GM23248 (cell line): ENCODE measurements at regions not wholly inside any gene's neighbourhood (a gene's known extent, or its start where the extent isn't known, plus 50 kb on each side); places are given as distances from the start of the nearest gene placed in this dataset.

Experiments
- EZH2 ChIP-seq: fragments of 200-600 bp; sonication (generic); IDR thresholded peaks from 2 replicates; pipeline ENCODE4 v1.6.1; 2018; ENCODE audit warnings: antibody characterized with exemption, mild to moderate bottlenecking; ENCODE audit not compliant: insufficient read depth, poor library complexity, severe bottlenecking
- EZH2phosphoT487 ChIP-seq: fragments of 200-600 bp; sonication (generic); IDR thresholded peaks from 2 replicates; pipeline ENCODE4 v1.6.1; 2018; ENCODE audit warnings: antibody characterized with exemption, moderate library complexity, mild to moderate bottlenecking, low read depth; ENCODE audit not compliant: insufficient read depth

DNA sequence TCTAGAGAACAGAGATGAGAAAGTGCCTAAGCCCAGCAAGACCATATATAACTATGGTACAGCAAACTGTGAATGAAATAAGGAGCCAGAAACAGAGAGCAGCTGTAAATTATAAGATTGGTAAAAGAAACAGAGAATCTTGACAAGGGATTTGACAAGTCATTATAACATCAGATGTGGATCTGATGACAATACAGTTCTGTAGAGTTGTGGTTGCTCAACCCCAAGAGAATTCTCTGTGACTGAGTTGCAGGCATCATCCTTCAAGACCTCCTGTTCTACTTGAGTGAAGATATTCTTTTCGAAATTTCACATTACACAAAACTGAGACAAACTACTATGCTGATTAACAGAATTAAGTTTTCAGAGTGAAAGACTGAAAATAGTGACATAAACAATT, 343.1 kb upstream of the SLC39A10 start:
- TF ChIP-seq EZH2 = no peak
- TF ChIP-seq EZH2phosphoT487 = no peak
